ENCODE measurements at regions not wholly inside any gene's neighbourhood (a gene's known extent, or its start where the extent isn't known, plus 50 kb on each side); places are given as distances from the start of the nearest gene placed in this dataset.
A peak's percentile ranks its signal among the peaks of the same experiment; 100 is the strongest.
"Not testable (repeated sequence)": the region's sequence is repeated elsewhere in the genome, so short reads cannot be mapped to it uniquely, and the experiment has no call there.

GRCh38 chr2:40700231-40700954, 248.5 kb upstream of the SLC8A1 start:
- Mint-ChIP-seq H3K36me3 (ENCODE audit: low read depth) (no peaks in the 10 kb centered on the region), H3K4me1 (ENCODE audit: low read depth) (no peaks in the 10 kb centered on the region), H3K27me3 (ENCODE audit: insufficient read depth) (no peaks in the 10 kb centered on the region), H3K9me3 (no peaks in the 10 kb centered on the region), H3K27ac (no peak overlapping the region), H3K4me3 (no peak overlapping the region)
- TF ChIP-seq CTCF (IDR thresholded peaks at IDR 0.05), result no peak
- no peak for DNase-seq

- H3K36me3 Mint-ChIP-seq (ENCODE audit: low read depth); H3K4me3 Mint-ChIP-seq; H3K9me3 Mint-ChIP-seq; H3K27me3 Mint-ChIP-seq (ENCODE audit: insufficient read depth); DNase-seq: not testable (repeated sequence)
- H3K27ac Mint-ChIP-seq, result peak overlapping the region; percentile 21; the same call in 1 of the 2 replicates
- peaks cover 21% of the 10 kb centered on the region for H3K4me1 Mint-ChIP-seq (ENCODE audit: low read depth)
Measured at GRCh38 chr2:40712197-40712894, 260.5 kb upstream of the SLC8A1 start.

- H3K27me3 Mint-ChIP-seq (ENCODE audit: insufficient read depth), result no peaks in the 10 kb centered on the region; the same call in 1 of the 2 replicates
- H3K9me3 Mint-ChIP-seq, result no peaks in the 10 kb centered on the region
- peak overlapping the region; percentile 84 for H3K4me3 Mint-ChIP-seq
- peaks cover 67% of the 10 kb centered on the region for H3K4me1 Mint-ChIP-seq (ENCODE audit: low read depth)
- H3K27ac Mint-ChIP-seq, result peak overlapping the region; percentile 82
- peak; percentile 89 for DNase-seq
- TF ChIP-seq CTCF (IDR thresholded peaks at IDR 0.05), result no peak
- H3K36me3 Mint-ChIP-seq (ENCODE audit: low read depth), result peaks cover 17% of the 10 kb centered on the region; the same call in 1 of the 2 replicates
Measured at GRCh38 chr2:40716879-40717278, 265.0 kb upstream of the SLC8A1 start.

GRCh38 chr2:40719414-40719813, 267.5 kb upstream of the SLC8A1 start:
- no peaks in the 10 kb centered on the region for H3K9me3 Mint-ChIP-seq
- peak overlapping the region; percentile 82 for H3K27ac Mint-ChIP-seq
- no peaks in the 10 kb centered on the region; the same call in 1 of the 2 replicates for H3K27me3 Mint-ChIP-seq (ENCODE audit: insufficient read depth)
- TF ChIP-seq CTCF (IDR thresholded peaks at IDR 0.05), result no peak
- H3K36me3 Mint-ChIP-seq (ENCODE audit: low read depth), result peaks cover 35% of the 10 kb centered on the region; the same call in 1 of the 2 replicates
- H3K4me1 Mint-ChIP-seq (ENCODE audit: low read depth), result peaks cover 78% of the 10 kb centered on the region
- H3K4me3 Mint-ChIP-seq, result peak overlapping the region; percentile 84
- DNase-seq, result no peak

GRCh38 chr2:40721595-40721994, 269.7 kb upstream of the SLC8A1 start:
- H3K36me3 Mint-ChIP-seq (ENCODE audit: low read depth), result peaks cover 35% of the 10 kb centered on the region; the same call in 1 of the 2 replicates
- no peak for TF ChIP-seq CTCF (IDR thresholded peaks at IDR 0.05)
- H3K27me3 Mint-ChIP-seq (ENCODE audit: insufficient read depth), result no peaks in the 10 kb centered on the region; the same call in 1 of the 2 replicates
- H3K4me1 Mint-ChIP-seq (ENCODE audit: low read depth), result peaks cover 71% of the 10 kb centered on the region
- H3K9me3 Mint-ChIP-seq, result no peaks in the 10 kb centered on the region
- H3K27ac Mint-ChIP-seq, result peak overlapping the region; percentile 86
- DNase-seq, result peak; percentile 75
- H3K4me3 Mint-ChIP-seq, result peak overlapping the region; percentile 24; the same call in 1 of the 2 replicates

GRCh38 chr2:40723194-40723593, 271.3 kb upstream of the SLC8A1 start:
- Mint-ChIP-seq H3K27me3 (ENCODE audit: insufficient read depth) (no peaks in the 10 kb centered on the region; the same call in 1 of the 2 replicates), H3K4me1 (ENCODE audit: low read depth) (peaks cover 57% of the 10 kb centered on the region), H3K27ac (no peak overlapping the region), H3K4me3 (no peak overlapping the region), H3K9me3 (no peaks in the 10 kb centered on the region), H3K36me3 (ENCODE audit: low read depth) (peaks cover 35% of the 10 kb centered on the region; the same call in 1 of the 2 replicates)
- DNase-seq, result no peak
- no peak for TF ChIP-seq CTCF (IDR thresholded peaks at IDR 0.05)

Measured in HFFc6 (cell line).